ENCODE measurements at regions not wholly inside any gene's neighbourhood (a gene's known extent, or its start where the extent isn't known, plus 50 kb on each side); places are given as distances from the start of the nearest gene placed in this dataset.
"Not testable (repeated sequence)": the region's sequence is repeated elsewhere in the genome, so short reads cannot be mapped to it uniquely, and the experiment has no call there.

- DNase-seq (ENCODE audit: low read depth): no peak
Measured at GRCh38 chrX:54615109-54615508, 85.1 kb downstream of the GNL3L start.

- no peak for DNase-seq (ENCODE audit: low read depth)
Measured at GRCh38 chrX:54633641-54634040, 103.6 kb downstream of the GNL3L start.

- DNase-seq (ENCODE audit: low read depth): no peak
Measured at GRCh38 chrX:54639018-54639345, 109.0 kb downstream of the GNL3L start.

- DNase-seq (ENCODE audit: low read depth): peak; percentile 86
Measured at GRCh38 chrX:54639346-54640102, 109.5 kb downstream of the GNL3L start.

- no peak for DNase-seq (ENCODE audit: low read depth)
Measured at GRCh38 chrX:54640103-54640690, 110.2 kb downstream of the GNL3L start.

GRCh38 chrX:54640736-54641135 is 110.7 kb downstream of the GNL3L start:
- no peak for DNase-seq (ENCODE audit: low read depth)

GRCh38 chrX:54641530-54641929 is 111.5 kb downstream of the GNL3L start:
- DNase-seq (ENCODE audit: low read depth): no peak

GRCh38 chrX:54647607-54648006 is 117.6 kb downstream of the GNL3L start:
- not testable (repeated sequence) for DNase-seq (ENCODE audit: low read depth)

- no peak for DNase-seq (ENCODE audit: low read depth)
Measured at GRCh38 chrX:54659547-54659946, 129.5 kb downstream of the GNL3L start.

GRCh38 chrX:54675762-54676161 is 122.3 kb downstream of the ITIH6 start:
- no peak for DNase-seq (ENCODE audit: low read depth)

GRCh38 chrX:54695231-54695630 is 102.8 kb downstream of the ITIH6 start:
- no peak for DNase-seq (ENCODE audit: low read depth)

- DNase-seq (ENCODE audit: low read depth): no peak
Measured at GRCh38 chrX:54695816-54696487, 102.1 kb downstream of the ITIH6 start.
